ENCODE measurements at regions not wholly inside any gene's neighbourhood (a gene's known extent, or its start where the extent isn't known, plus 50 kb on each side); places are given as distances from the start of the nearest gene placed in this dataset.

DNA sequence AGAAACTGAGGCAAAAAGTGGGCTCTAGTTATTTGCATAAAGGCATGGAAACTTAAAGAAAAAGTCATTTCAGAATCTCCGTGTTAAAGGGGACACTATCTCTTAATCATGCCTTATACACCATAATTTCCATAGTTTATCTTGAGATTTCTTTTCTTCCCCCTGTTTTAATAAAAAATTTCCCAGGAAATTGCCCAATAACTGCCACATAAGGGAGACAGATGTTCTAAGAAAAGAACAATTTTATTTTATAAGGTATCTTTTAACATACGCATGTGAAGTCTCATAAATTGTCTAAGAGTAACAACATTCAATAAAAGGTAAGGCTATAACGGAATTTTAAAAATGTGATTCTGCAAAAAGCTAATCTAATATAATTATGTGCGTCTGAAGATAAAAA lies 371.3 kb downstream of the IRS2 start:
- H3K27me3 ChIP-seq (ENCODE audit: control insufficient read depth in 2 of 2, insufficient read depth in 2 of 2, low read length in 2 of 2): no peaks in the 10 kb centered on the region
- DNase-seq: no peak
- Mint-ChIP-seq H3K27me3 (ENCODE audit: low read depth in 3 of 3) (peaks cover 0 to 1% (median 0%) of the 10 kb centered on the region in 3 donors), H3K36me3 (no peaks in the 10 kb centered on the region), H3K27ac (no peak overlapping the region), H3K4me1 (peaks cover 22% of the 10 kb centered on the region), H3K4me3 (no peak overlapping the region), H3K9me3 (no peaks in the 10 kb centered on the region)
- no peak overlapping the region for H3K9ac ChIP-seq (ENCODE audit: insufficient read depth, low read length, poor library complexity, severe bottlenecking)
- H3K4me1 ChIP-seq (ENCODE audit: control insufficient read depth in 1 of 2, insufficient read depth in 2 of 2, low read length in 2 of 2): peaks cover 13 to 20% of the 10 kb centered on the region in 2 donors
- H3K4me2 ChIP-seq (replicated peaks; ENCODE audit: extremely low read depth, low read length, poor library complexity, severe bottlenecking): no peak overlapping the region
- H3K36me3 ChIP-seq (replicated peaks in 1 of 2; ENCODE audit: control insufficient read depth in 1 of 2, insufficient read depth in 2 of 2, low read length in 2 of 2): no peaks in the 10 kb centered on the region
- WGBS (ENCODE audit: insufficient coverage): no CpG with 5 or more reads among the region's 4 CpGs
- TF ChIP-seq, protein P1, sequence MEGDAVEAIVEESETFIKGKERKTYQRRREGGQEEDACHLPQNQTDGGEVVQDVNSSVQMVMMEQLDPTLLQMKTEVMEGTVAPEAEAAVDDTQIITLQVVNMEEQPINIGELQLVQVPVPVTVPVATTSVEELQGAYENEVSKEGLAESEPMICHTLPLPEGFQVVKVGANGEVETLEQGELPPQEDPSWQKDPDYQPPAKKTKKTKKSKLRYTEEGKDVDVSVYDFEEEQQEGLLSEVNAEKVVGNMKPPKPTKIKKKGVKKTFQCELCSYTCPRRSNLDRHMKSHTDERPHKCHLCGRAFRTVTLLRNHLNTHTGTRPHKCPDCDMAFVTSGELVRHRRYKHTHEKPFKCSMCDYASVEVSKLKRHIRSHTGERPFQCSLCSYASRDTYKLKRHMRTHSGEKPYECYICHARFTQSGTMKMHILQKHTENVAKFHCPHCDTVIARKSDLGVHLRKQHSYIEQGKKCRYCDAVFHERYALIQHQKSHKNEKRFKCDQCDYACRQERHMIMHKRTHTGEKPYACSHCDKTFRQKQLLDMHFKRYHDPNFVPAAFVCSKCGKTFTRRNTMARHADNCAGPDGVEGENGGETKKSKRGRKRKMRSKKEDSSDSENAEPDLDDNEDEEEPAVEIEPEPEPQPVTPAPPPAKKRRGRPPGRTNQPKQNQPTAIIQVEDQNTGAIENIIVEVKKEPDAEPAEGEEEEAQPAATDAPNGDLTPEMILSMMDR (IDR thresholded peaks at IDR 0.05): no peak
- H3K9me3 ChIP-seq (replicated peaks in 1 of 2; ENCODE audit: control insufficient read depth in 1 of 2, insufficient read depth in 1 of 2, low read length in 2 of 2): no peaks in the 10 kb centered on the region
- no peak overlapping the region for H2AFZ ChIP-seq (ENCODE audit: insufficient read depth, low read depth, low read length, poor library complexity, severe bottlenecking)
- intact Hi-C loops (cut with micrococcal nuclease): no loop called here
- no peaks in the 10 kb centered on the region for H3K79me2 ChIP-seq (ENCODE audit: insufficient read depth, low read length)
- no peak overlapping the region for H3K27ac ChIP-seq (ENCODE audit: low read depth in 1 of 2, low read length in 2 of 2)
- H3K4me3 ChIP-seq (replicated peaks in 1 of 3; ENCODE audit: low read depth in 2 of 3, low read length in 3 of 3): no peak overlapping the region
- H4K20me1 ChIP-seq (ENCODE audit: insufficient read depth, low read length): no peaks in the 10 kb centered on the region

DNA sequence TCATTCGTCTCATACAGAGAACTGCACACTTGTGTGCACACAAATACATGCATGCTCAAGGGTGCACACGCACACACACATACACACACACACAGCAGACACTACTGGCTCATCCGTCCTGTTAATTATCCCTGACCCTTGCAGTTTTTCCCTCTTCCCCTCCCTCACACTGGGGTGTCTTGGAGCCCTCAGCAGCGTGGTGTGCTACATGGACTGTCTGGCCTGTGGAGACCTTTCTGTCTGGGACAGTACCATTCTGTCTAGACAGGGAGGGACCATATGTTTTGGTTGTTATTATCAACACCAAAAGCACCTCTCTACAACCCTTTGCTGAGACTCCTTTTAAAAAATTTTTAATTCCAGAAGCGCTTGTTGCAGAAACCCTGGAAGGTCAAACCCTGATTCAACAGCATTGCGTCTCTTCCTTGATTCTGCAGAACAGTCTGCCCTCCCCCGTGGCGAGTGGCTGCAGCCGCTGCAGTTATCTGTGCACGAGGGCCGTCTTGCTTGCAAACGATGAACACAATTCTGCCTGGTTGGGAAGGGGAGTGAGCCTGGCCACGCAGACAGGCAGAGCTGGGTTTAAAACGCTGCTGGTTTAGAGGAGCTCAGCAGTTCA lies 374.0 kb downstream of the IRS2 start:
- Mint-ChIP-seq H3K4me1 (peaks cover 31% of the 10 kb centered on the region), H3K9me3 (no peaks in the 10 kb centered on the region), H3K27ac (peak overlapping the region in 2 of 7 donors; percentile 12 to 19), H3K36me3 (no peaks in the 10 kb centered on the region), H3K27me3 (ENCODE audit: low read depth in 3 of 3) (peaks cover 0 to 1% (median 1%) of the 10 kb centered on the region in 3 donors), H3K4me3 (peak overlapping the region; percentile 35 to 76)
- Histone ChIP-seq H3K4me1 (ENCODE audit: control insufficient read depth in 1 of 2, insufficient read depth in 2 of 2, low read length in 2 of 2) (peaks cover 24 to 27% of the 10 kb centered on the region in 2 donors), H3K4me2 (replicated peaks; ENCODE audit: extremely low read depth, low read length, poor library complexity, severe bottlenecking) (peak overlapping the region; percentile 41), H3K27ac (ENCODE audit: low read depth in 1 of 2, low read length in 2 of 2) (no peak overlapping the region), H3K9me3 (replicated peaks in 1 of 2; ENCODE audit: control insufficient read depth in 1 of 2, insufficient read depth in 1 of 2, low read length in 2 of 2) (no peaks in the 10 kb centered on the region), H2AFZ (ENCODE audit: insufficient read depth, low read depth, low read length, poor library complexity, severe bottlenecking) (peak overlapping the region; percentile 74), H3K36me3 (replicated peaks in 1 of 2; ENCODE audit: control insufficient read depth in 1 of 2, insufficient read depth in 2 of 2, low read length in 2 of 2) (no peaks in the 10 kb centered on the region), H3K27me3 (ENCODE audit: control insufficient read depth in 2 of 2, insufficient read depth in 2 of 2, low read length in 2 of 2) (no peaks in the 10 kb centered on the region), H3K79me2 (ENCODE audit: insufficient read depth, low read length) (no peaks in the 10 kb centered on the region), H4K20me1 (ENCODE audit: insufficient read depth, low read length) (no peaks in the 10 kb centered on the region), H3K9ac (ENCODE audit: insufficient read depth, low read length, poor library complexity, severe bottlenecking) (no peak overlapping the region), H3K4me3 (replicated peaks in 1 of 3; ENCODE audit: low read depth in 2 of 3, low read length in 3 of 3) (no peak overlapping the region)
- DNase-seq: no peak
- 37% methylated on average over 11 of the region's 14 CpGs for WGBS (ENCODE audit: insufficient coverage)
- TF ChIP-seq, protein P1 (IDR thresholded peaks at IDR 0.05): no peak
- intact Hi-C loops (cut with micrococcal nuclease): no loop called here

All from CD14-positive monocyte (primary cell).